HPDE6-E6E7 (cell line): ENCODE measurements at regions not wholly inside any gene's neighbourhood (a gene's known extent, or its start where the extent isn't known, plus 50 kb on each side); places are given as distances from the start of the nearest gene placed in this dataset.

Experiments used
- DNase-seq: peaks from one replicate; pipeline ENCODE4 v3.0.0; 2011; ENCODE audit warnings: missing footprints; ENCODE audit errors: extremely low spot score

DNA sequence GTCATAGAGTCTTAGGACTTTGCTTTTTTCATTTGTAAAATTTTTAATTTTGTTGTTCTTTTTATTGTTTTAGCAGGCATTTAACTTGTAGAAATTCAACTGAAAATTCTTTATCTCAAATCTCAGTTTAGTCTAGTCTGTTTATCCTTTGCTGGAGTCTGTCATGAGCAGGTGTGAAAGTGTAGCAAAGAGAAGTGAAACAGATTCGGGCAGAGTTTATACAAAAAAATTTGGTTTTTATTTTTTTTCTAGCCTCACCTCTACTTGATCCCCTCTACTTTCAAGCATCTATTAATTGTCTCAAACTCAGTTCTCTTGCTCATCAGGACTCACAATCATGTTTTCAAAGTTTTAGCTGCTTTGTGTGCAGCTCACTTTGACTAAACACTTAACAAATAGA is 655.2 kb downstream of the HDGFL1 start:
- no peak for DNase-seq

DNA sequence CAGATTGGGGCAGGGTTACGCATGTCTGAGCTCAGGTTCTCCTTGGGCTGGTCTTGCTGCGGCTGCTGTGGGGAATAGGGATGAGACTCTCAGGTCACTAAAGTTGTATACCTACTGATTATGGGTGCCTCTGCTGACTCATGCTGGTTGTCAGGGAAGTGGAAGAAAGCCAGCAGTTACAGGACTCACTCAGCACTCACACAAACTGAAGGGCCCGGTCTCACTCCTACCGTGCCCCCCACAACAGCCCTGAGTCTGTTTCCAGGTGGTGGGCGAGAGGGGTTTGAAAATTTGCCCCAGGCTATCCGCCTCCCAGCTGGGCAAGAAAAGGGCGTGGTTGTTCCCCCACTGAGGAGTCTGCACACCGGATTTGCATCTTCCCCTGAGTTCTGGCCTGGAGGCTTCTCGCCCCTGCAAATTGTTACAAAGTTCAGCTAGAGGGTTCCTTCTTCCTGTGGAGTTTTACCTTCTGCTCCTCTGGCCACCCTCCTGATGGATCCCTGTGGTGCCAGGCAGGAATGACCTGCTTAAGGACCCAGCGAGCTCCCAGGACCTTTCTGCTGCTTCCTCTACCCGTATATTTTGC is 659.2 kb downstream of the HDGFL1 start:
- peak; percentile 9 for DNase-seq

DNA sequence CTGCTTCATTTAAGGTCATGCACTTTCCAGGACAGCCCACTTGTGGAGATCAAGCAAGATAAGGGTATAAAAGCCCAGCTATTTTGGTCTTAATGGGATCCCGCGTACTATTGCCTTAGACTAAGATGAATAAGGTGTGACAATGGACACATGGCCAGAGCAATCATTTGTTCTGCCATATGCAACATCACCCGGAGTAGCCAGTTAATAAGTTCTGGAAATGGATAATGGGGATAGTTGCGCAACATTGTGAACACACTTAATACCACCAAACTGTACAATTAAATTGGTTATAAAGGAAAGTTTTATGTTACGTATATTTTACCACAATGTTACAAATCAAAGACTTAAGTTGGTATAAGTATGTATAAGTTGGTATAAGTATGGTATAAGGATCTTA is 674.5 kb downstream of the HDGFL1 start:
- DNase-seq, result no peak

DNA sequence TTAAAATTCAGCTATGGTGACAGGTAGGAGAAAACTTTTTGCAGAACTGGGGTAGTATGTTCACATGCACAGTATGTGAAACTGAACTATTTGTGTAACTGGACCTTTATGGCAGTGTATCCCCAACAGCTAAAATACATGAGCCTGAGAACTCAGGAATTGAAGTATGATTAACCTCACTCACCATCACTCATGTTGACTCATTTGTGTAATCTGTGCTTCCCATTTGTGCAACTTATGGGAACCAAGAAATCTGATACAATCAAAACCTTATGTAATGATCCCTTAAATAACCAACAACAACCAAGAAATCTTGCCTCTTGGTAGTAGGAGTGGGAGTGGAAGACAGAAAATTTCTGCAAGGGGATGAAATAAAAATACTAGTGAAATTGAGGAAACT is 674.9 kb downstream of the HDGFL1 start:
- DNase-seq, result peak; percentile 25

DNA sequence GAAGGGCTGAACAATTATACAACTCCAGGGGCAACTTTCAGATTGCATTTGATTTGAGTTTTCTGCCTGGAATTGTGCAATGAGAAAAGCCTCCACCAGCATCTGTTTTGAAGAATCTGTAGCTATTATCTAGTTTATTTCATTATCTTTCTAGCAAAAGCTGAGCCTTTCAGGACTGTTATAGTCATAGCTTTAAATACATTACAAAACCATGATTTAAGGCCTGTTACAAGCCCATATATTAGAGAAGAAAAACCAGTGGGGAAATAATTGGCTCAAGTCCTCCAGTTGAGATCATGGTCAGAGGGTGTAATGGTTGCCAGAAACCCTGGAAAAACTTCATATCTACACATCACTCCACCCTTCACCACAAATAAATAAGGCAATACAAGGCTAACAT is 676.2 kb downstream of the HDGFL1 start:
- no peak for DNase-seq

DNA sequence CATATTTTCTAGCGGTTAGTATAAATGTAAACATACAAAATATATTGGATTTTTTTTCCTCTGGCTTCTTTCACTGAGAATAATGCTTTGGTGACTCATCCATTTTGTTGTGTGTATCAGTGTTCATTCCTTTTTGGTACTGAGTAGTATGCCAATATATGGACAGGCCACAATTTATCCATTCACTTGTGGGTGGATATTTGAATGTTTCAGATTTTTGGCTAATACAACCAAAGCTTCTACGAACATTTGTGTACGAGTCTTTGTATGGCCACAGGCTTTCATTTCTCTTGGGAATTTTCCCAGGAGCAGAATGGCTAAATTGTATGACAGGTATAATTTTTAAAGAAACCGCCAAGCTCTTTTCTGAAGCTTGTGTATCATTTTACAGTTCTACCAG is 677.5 kb downstream of the HDGFL1 start:
- DNase-seq, result no peak

DNA sequence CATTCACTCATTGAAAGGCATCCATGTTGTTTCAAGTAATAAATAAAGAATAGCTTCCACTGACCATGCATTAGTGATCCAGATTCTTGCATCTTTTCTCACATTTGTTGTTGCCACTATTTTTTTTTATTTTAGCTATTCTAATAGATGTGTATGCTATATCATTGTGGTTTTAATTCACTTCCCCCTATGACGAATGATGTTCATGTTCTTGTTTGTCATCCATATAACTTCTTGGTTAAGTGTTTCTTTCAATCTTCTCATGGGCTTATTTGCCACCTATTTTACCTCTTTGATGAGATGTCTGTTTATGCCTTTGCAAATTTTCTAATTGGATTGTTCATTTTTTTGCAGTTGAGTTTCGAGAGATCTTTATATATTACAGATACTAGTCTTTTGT is 681.2 kb downstream of the HDGFL1 start:
- no peak for DNase-seq

DNA sequence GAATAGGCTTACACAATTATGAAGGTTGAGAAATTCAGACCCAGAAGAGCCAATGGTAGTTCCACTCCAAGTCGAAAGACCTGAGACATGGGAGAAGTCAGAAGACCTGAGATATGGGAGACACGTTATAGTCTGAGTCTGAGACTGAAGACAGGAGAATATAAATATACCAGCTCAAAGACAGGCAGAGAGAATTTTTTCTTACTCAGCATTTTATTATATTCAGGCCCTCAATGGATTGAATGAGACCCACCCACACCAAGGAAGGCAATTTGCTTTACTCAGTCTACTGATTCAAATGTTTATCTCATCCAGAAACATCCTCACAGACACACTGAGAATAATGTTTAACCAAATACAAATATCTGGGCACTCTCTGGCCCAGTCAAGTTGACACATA is 693.5 kb downstream of the HDGFL1 start:
- DNase-seq, result no peak

DNA sequence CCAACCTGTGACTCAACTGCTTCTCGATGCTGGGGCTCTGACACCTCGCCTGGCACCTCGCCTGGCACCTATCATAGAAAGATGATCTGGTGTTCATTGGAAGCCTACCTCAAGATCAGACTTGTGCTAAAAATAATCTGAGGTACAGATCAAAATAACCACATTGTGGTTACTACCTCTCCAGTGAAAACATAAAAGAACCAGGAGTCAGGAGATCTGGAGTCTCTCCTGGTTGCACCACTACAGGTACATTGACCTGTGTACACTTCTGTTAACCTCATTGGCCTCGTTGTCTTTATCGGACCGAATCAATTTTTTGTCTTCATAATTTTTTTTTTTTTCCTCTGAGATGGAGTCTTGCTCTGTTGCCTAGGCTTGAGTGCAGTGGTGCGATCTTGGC is 695.9 kb downstream of the HDGFL1 start:
- no peak for DNase-seq

DNA sequence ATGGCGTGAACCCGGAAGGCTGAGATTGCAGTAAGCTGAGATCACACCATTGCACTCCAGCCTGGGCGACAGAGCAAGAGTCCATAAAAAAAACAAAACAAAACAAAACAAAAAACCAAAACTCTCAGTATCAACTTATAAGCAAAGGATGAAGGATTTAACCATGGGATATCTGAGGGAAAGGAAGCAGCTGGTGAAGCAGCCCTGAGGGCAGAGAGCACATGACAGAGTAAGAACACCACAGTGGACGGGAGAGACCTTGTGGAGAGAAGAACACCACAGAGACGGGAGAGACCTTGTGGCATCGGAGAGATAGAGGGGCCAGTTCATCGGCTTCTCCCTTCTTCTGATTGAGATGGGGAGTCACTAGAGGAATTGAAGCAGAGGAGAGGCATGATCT is 697.2 kb downstream of the HDGFL1 start:
- DNase-seq, result no peak

DNA sequence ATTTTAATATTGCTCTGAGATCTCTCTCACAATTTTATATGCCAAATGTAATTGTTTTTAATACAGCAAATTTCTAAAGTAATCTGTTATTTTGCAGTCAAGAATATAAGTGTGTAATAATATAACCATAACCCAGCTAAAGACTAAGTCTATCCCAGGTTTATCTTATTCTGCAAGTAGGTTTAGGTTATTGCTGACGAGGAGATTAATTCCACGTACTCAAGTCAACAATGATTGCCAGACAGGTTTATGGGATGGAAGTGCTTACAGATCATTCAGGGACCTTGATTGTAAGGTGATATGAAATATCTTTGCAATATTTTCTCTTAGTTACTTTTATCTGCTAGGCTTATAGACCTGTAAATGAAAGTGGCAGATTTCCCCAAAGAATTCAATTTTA is 698.3 kb downstream of the HDGFL1 start:
- no peak for DNase-seq

DNA sequence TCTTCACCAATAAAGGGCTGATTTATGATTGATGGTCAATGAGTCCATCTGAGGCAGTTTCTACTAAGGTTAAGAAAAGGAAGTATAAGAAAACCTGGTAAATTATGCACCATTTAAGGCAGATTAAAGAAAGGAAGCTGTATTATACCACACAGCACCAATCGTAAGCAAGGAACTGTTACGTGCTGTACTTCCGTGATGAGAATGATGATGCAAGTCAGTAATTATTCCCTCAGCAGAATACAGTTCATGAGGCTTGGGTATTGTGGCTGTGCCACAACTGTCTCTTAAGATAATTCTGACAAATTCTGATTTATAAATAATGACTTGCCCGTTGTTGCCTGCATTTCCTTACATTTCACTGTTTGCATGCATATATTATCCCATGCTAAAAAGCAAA is 699.0 kb downstream of the HDGFL1 start:
- no peak for DNase-seq

DNA sequence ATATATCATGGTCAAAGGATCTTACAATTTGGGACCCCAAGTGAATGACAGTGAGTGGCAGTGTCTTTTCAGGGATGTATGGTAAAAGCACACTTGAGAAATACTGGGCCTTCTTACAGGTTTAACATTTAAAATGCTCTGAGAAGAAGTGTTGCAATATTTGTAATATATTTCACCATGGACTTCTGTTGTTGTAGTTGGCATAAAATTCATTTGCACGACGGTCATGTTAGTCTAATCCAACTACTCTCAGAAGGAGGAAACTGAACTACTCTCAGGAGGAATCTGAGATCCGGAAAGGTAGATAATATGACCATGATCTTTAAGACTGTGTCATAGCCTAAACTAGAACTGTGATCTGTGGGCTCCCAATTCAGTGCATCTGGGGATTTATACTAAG is 700.1 kb downstream of the HDGFL1 start:
- DNase-seq, result no peak

DNA sequence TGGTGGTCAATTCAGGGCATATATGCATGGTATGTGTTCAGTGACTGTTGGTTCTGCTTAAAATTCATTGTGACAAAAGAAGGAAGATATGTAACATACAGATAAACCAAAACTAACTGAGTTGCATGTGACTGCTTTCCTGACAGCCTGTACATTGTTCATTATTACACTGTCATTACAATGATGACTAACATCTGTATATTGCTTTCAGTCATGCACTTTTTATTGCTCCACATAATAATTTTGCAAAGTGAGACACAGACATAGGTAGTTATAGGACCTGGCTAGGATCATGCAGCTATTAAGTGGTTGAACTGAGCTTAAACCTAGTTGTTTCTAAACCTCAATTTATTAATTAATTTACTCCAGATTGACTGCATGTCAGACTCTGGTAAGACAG is 703.2 kb downstream of the HDGFL1 start:
- DNase-seq, result no peak

DNA sequence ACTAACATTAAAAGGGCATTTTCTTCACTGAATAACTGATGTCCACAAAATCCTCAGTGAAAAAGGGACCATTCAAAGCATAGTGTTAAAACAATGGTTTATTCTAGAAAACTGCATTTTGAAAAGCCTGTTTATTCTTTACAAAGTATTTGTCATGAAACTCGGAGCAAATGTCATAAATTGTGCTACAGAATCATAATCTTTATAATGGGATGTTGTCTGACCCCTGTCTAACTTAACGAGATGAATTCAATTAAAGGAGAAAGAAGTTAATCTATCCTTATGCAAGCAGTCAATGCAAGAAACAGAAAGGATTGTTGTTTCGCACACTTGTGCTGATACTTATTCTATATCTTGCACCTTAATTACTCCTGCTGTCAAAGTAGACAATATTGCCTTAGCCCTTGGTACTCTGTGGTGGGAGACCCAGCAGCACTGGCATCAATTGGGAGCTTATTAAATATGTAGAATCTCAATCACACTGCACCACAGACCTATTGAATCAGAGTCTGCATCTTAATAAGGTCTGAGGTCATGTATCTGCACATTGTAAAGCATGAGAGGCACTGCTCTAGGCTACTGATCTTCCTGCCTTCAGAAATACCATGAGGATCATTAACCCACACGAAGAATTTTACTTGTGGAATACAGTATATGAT is 708.3 kb downstream of the HDGFL1 start:
- DNase-seq, result no peak

DNA sequence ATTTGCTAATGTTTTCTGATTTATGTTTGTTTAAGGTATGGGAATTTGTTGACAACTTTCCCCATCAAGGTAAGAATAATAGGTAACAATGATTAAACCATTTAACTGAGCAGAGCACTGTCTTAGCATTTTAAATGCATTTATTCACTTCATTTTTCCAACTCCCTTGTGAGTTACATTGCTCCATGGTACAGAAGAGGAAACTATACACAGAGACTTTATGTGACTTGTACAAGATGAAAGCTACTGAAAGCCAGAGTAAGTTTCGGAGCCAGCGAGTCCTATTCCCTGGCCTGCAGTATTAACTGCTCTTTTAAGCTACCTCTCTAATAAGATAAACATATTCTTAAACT is 708.8 kb downstream of the HDGFL1 start:
- no peak for DNase-seq

DNA sequence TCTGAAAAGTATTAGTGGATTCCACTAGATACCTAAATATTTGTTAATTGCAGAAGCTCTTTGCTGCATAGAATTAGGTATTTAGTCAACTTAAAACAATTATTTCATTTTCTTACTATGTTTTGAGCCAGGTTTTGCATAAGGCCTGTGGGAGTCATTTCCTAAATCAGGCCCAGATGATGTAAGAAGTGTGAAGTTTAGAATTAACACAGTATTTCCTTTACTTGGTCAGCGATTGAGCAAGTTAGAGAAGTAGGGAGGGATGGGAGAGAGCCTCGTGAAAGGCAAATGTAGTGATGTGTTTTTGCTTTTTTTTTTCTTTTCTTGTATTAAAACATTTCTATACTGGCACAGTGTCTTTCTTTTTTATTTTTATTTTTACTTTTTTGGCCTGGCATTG is 711.1 kb downstream of the HDGFL1 start:
- DNase-seq, result no peak

DNA sequence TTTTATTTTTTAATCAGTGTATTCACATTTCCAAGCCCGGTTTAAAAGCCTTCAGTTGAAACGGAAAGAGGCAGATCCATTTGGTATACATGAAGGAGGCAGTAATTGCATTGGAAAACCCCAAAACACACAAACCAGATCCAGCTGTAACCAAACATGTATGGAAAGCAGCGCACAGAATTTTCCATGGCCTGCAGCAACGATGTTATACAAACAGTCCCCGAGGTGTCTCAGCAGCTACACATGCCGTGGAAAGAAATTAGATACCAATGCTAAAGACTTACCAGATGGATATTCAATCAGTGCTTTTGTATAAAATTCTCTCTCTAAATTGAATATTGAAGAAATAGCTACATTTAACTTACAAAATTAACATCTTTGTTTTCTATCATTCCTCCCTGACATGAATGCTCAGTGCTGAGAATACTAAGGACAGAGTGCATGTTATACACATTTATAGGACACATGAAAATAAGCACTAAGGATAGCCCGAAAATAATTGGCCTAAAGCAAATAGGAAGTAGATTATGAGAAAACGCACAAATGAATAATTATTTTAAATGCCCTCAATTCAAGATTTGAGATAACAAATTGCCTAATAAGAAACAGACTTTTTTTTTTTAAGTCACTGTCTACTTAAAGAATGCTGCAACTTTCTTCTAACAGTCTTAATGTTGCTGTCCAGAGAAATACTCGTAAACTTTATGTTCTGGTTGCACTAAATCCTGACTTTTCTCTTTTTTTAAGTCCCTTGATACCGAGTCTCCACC is 713.1 kb downstream of the HDGFL1 start:
- DNase-seq, result no peak

DNA sequence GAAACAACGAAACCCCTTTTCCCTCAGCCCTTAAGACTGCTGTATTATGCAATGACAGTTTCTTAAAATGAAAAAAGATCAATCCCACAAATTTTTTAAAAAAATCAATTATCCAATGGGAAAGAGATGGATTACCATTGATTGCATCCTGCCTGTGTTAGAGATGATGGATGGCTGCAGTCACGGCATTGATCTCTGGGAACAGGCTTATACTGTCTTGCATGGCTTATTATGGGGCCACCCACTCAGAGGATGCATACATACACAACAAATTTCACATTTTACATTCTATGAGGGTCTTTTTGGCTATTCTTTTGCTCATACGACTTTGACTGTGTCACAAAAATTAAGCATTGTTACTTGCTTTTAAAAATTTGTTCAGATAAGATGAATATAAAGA is 724.3 kb downstream of the HDGFL1 start:
- DNase-seq, result no peak

DNA sequence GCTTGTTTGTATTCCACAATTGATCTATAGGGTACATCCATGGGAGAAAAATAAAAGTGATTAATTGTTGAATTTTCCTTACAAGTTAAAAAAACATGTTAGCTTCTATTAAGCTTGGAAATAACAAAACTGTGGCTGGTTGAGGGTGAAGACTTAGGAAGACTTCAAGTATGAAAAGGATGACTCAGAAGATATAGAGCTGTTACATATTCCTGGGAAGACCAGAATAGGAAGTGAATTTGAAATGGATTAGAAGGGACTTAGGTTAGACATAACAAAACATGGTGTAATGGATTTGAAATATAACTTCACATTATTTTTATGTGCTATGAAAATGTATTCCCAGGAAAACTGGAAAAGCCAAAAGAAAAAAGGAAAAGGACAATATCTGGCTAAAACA is 732.2 kb downstream of the HDGFL1 start:
- no peak for DNase-seq

DNA sequence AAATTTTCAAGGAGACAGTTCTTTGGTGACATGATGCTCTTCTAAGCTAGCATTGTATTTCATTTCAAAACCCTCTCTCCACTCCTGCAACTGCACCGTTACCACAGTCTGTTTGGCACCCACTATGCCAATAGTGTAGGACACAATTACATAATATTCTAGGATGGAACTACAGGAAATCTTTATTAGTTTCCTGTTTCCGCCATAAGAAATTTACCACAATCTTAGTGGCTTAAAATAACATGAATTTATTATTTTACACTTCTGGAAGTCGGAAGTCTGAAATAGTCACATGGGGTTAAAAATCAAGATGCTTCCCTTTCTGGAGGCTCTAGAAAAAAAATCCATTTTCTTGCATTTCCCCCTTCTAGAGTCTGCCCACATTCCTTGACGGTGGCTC is 733.1 kb downstream of the HDGFL1 start:
- no peak for DNase-seq

DNA sequence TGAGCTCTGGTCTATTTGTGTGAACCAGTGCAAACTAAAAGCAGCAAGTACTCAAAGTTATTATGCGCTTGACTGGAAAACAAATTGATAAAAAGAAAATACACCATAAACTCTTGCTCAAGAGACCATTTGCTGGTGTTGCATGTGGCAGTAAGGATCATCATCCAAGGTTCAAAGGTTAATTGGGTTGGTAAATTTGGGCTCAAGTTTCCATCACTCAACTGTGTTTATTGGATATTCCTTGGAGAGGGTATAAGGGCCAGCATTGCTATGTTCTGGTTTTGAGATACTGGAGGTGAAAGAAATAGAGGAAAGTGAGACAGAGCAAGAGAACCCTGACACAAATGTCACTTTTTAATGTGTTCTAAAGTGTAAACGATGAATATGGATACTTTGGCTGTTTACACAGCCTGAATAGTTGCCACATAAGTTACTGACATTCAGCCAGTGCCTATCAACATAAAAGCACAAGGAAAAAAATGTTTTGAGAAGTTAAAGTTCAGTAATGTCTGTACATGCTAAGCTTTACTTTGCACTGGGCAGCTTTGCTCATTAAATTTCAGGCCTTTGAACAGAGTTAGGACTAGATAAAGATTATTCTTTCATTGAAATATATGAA is 736.1 kb downstream of the HDGFL1 start:
- DNase-seq, result no peak
